DND-41 (cell line): ENCODE measurements at regions not wholly inside any gene's neighbourhood (a gene's known extent, or its start where the extent isn't known, plus 50 kb on each side); places are given as distances from the start of the nearest gene placed in this dataset.

Experiments used
- CTCF ChIP-seq: IDR thresholded peaks from 2 replicates; pipeline ENCODE4 v1.5.1; 2012; ENCODE audit warnings: borderline replicate concordance, low read length, moderate library complexity, mild to moderate bottlenecking; ENCODE audit not compliant: poor library complexity, severe bottlenecking; ENCODE audit errors: extremely low read depth
- EZH2 ChIP-seq: IDR thresholded peaks from 3 replicates; pipeline ENCODE4 v1.6.1; 2012; ENCODE audit warnings: borderline replicate concordance, low read depth, mild to moderate bottlenecking, moderate library complexity, low read length, inconsistent platforms; ENCODE audit not compliant: severe bottlenecking

GRCh38 chr12:45105996-45106395, 55.1 kb upstream of the DBX2 start:
- TF ChIP-seq EZH2, result no peak
- TF ChIP-seq CTCF, result no peak
